OCI-LY3 (cell line): ENCODE measurements at regions not wholly inside any gene's neighbourhood (a gene's known extent, or its start where the extent isn't known, plus 50 kb on each side); places are given as distances from the start of the nearest gene placed in this dataset.

Experiments used
- H2AFZ ChIP-seq: fragments of 200-600, 300-600 bp; shearing (Covaris generic); 2 replicates; pipeline ENCODE4 v1.6.0; 2014; ENCODE audit warnings: antibody characterized with exemption, low read depth, low read length
- H3K27ac ChIP-seq: fragments of 200-600, 300-600 bp; sonication (generic); 2 replicates; pipeline ENCODE4 v1.5.1; 2014; ENCODE audit warnings: mild to moderate bottlenecking, low read length, moderate library complexity, mixed read lengths
- H3K27me3 ChIP-seq: fragments of 200-600, 300-600 bp; sonication (generic); 2 replicates; pipeline ENCODE4 v1.6.1; 2014; ENCODE audit warnings: low read depth, low read length, mixed read lengths
- H3K36me3 ChIP-seq: fragments of 200-600, 300-600 bp; sonication (generic); replicated peaks from 2 replicates; pipeline ENCODE3; 2014; ENCODE audit warnings: low read depth, low read length, mixed read lengths
- H3K4me1 ChIP-seq: fragments of 300-600, 200-600 bp; sonication (generic); 2 replicates; pipeline ENCODE4 v1.6.1; 2014; ENCODE audit warnings: low read length, mixed read lengths
- H3K4me2 ChIP-seq: fragments of 200-600, 300-600 bp; sonication (generic); 2 replicates; pipeline ENCODE4 v1.6.1; 2014; ENCODE audit warnings: low read length, mixed read lengths
- H3K4me3 ChIP-seq: fragments of 300-600, 200-600 bp; sonication (generic); 2 replicates; pipeline ENCODE4 v1.5.1; 2014; ENCODE audit warnings: antibody characterized with exemption, mild to moderate bottlenecking, low read length, moderate library complexity
- H3K79me2 ChIP-seq: fragments of 300-600, 200-600 bp; shearing (Covaris generic); 2 replicates; pipeline ENCODE4 v1.6.1; 2014; ENCODE audit warnings: mild to moderate bottlenecking, low read length, mixed read lengths
- H3K9ac ChIP-seq: fragments of 300-600, 200-600 bp; shearing (Covaris generic); 2 replicates; pipeline ENCODE4 v1.6.0; 2014; ENCODE audit warnings: mild to moderate bottlenecking, low read length, moderate library complexity
- H3K9me3 ChIP-seq: fragments of 200-600, 300-600 bp; shearing (Covaris generic); 2 replicates; pipeline ENCODE4 v1.6.1; 2014; ENCODE audit warnings: low read length, mixed read lengths; ENCODE audit not compliant: insufficient read depth
- H4K20me1 ChIP-seq: fragments of 200-600, 300-600 bp; sonication (generic); 2 replicates; pipeline ENCODE4 v1.6.1; 2016; ENCODE audit warnings: low read length, mixed read lengths; ENCODE audit not compliant: insufficient read depth
- CTCF ChIP-seq: fragments of 200-600, 300-600 bp; sonication (generic); IDR thresholded peaks from 2 replicates; pipeline ENCODE4 v1.5.1; 2014; ENCODE audit warnings: antibody characterized with exemption, low read length, low read depth
- EZH2phosphoT487 ChIP-seq: fragments of 200-600 bp; shearing (Covaris generic); IDR thresholded peaks from 2 replicates; pipeline ENCODE4 v1.6.1; 2018; ENCODE audit warnings: antibody characterized with exemption, mixed run types, low read depth

- Histone ChIP-seq H2AFZ (no peak overlapping the region), H3K4me2 (no peak overlapping the region), H3K4me1 (peaks cover 6% of the 10 kb centered on the region), H3K27ac (no peak overlapping the region), H3K9me3 (no peaks in the 10 kb centered on the region), H3K9ac (no peak overlapping the region), H3K4me3 (no peak overlapping the region), H4K20me1 (no peaks in the 10 kb centered on the region), H3K27me3 (no peaks in the 10 kb centered on the region), H3K79me2 (no peaks in the 10 kb centered on the region), H3K36me3 (no peaks in the 10 kb centered on the region)
- TF ChIP-seq EZH2phosphoT487 (no peak), CTCF (no peak)
Measured at GRCh38 chr13:46949211-46949610, 52.4 kb upstream of the HTR2A start.

- peaks cover 3% of the 10 kb centered on the region for H3K4me1 ChIP-seq
- no peaks in the 10 kb centered on the region for H3K9me3 ChIP-seq
- TF ChIP-seq EZH2phosphoT487 (no peak), CTCF (no peak)
- no peak overlapping the region for H3K4me3 ChIP-seq
- H3K36me3 ChIP-seq = no peaks in the 10 kb centered on the region
- no peaks in the 10 kb centered on the region for H3K27me3 ChIP-seq
- H3K4me2 ChIP-seq = no peak overlapping the region
- no peaks in the 10 kb centered on the region for H4K20me1 ChIP-seq
- no peak overlapping the region for H3K9ac ChIP-seq
- no peak overlapping the region for H2AFZ ChIP-seq
- no peaks in the 10 kb centered on the region for H3K79me2 ChIP-seq
- H3K27ac ChIP-seq = no peak overlapping the region
Measured at GRCh38 chr13:46948338-46948737, 51.5 kb upstream of the HTR2A start.

- no peak overlapping the region for H3K27ac ChIP-seq
- no peaks in the 10 kb centered on the region for H4K20me1 ChIP-seq
- H3K27me3 ChIP-seq = no peaks in the 10 kb centered on the region
- H2AFZ ChIP-seq = no peak overlapping the region
- no peak overlapping the region for H3K4me3 ChIP-seq
- no peak for TF ChIP-seq CTCF
- TF ChIP-seq EZH2phosphoT487 = no peak
- no peak overlapping the region for H3K4me2 ChIP-seq
- no peak overlapping the region for H3K9ac ChIP-seq
- H3K9me3 ChIP-seq = no peaks in the 10 kb centered on the region
- H3K36me3 ChIP-seq = no peaks in the 10 kb centered on the region
- H3K4me1 ChIP-seq = no peaks in the 10 kb centered on the region
- H3K79me2 ChIP-seq = no peaks in the 10 kb centered on the region
Measured at GRCh38 chr13:46947425-46948191, 50.8 kb upstream of the HTR2A start.
